Kidney epithelial cell (primary cell): ENCODE measurements at regions not wholly inside any gene's neighbourhood (a gene's known extent, or its start where the extent isn't known, plus 50 kb on each side); places are given as distances from the start of the nearest gene placed in this dataset.
A peak's percentile ranks its signal among the peaks of the same experiment; 100 is the strongest.

Experiments used
- DNase-seq: peaks from one replicate; pipeline ENCODE4 v3.0.0-alpha.2; 2010; ENCODE audit warnings: low read depth
- H3K27me3 ChIP-seq: 2 replicates; pipeline ENCODE4 v1.6.0; 2011; ENCODE audit warnings: low read length; ENCODE audit not compliant: control insufficient read depth, insufficient read depth
- H3K36me3 ChIP-seq: 2 replicates; pipeline ENCODE4 v1.5.1; 2011; ENCODE audit warnings: low read length; ENCODE audit not compliant: control insufficient read depth, insufficient read depth
- H3K4me3 ChIP-seq: 2 replicates; pipeline ENCODE4 v1.5.1; 2011; ENCODE audit warnings: low read depth, mild to moderate bottlenecking, control low read depth, low read length
- CTCF ChIP-seq: IDR thresholded peaks from 2 replicates; pipeline ENCODE4 v1.5.1; 2011; ENCODE audit warnings: mild to moderate bottlenecking, moderate library complexity, low read length, control low read depth, inconsistent platforms; ENCODE audit not compliant: insufficient read depth, poor library complexity, severe bottlenecking

- Histone ChIP-seq H3K27me3 (no peaks in the 10 kb centered on the region), H3K4me3 (no peak overlapping the region), H3K36me3 (no peaks in the 10 kb centered on the region)
- TF ChIP-seq CTCF = no peak
- no peak for DNase-seq
Observed at GRCh38 chr2:146271131-146271831, 1573.5 kb upstream of the ACVR2A start.

GRCh38 chr2:146270618-146271017 is 1574.2 kb upstream of the ACVR2A start:
- no peak for TF ChIP-seq CTCF
- Histone ChIP-seq H3K4me3 (no peak overlapping the region), H3K27me3 (no peaks in the 10 kb centered on the region), H3K36me3 (no peaks in the 10 kb centered on the region)
- no peak for DNase-seq

GRCh38 chr2:146267093-146267492 is 1577.7 kb upstream of the ACVR2A start:
- Histone ChIP-seq H3K27me3 (no peaks in the 10 kb centered on the region), H3K36me3 (no peaks in the 10 kb centered on the region), H3K4me3 (no peak overlapping the region)
- TF ChIP-seq CTCF = no peak
- DNase-seq = no peak

GRCh38 chr2:146265656-146266055 is 1579.2 kb upstream of the ACVR2A start:
- DNase-seq = peak; percentile 12
- Histone ChIP-seq H3K4me3 (no peak overlapping the region), H3K36me3 (no peaks in the 10 kb centered on the region), H3K27me3 (no peaks in the 10 kb centered on the region)
- no peak for TF ChIP-seq CTCF

GRCh38 chr2:146262606-146263005 is 1582.2 kb upstream of the ACVR2A start:
- DNase-seq = no peak
- Histone ChIP-seq H3K4me3 (no peak overlapping the region), H3K27me3 (no peaks in the 10 kb centered on the region), H3K36me3 (no peaks in the 10 kb centered on the region)
- no peak for TF ChIP-seq CTCF

- Histone ChIP-seq H3K27me3 (no peaks in the 10 kb centered on the region), H3K4me3 (no peak overlapping the region), H3K36me3 (no peaks in the 10 kb centered on the region)
- DNase-seq = no peak
- TF ChIP-seq CTCF = no peak
Observed at GRCh38 chr2:146260551-146260950, 1584.3 kb upstream of the ACVR2A start.
